ENCODE measurements at regions not wholly inside any gene's neighbourhood (a gene's known extent, or its start where the extent isn't known, plus 50 kb on each side); places are given as distances from the start of the nearest gene placed in this dataset.
"Not testable (repeated sequence)": the region's sequence is repeated elsewhere in the genome, so short reads cannot be mapped to it uniquely, and the experiment has no call there.

DNA sequence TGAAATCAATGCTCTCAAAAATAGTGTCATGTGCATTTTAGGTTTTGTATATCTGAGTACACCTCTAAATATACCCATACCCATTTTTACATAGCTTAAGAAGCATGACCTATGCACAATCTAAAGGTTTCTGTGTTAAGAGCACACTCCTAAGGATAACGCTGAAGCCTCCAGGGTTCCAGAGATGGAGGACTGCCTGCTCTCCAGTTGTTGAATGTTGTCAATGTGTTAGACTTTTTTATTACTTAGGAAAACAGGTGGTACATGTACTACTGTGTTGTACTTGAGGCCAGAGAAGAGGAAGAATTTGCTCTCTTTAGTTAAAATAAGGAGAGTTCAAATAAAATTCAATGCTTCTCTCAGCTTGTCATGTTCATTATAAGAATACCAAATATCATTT lies 141.2 kb downstream of the EMB start:
- Histone ChIP-seq H3F3A (ENCODE audit: insufficient read depth, low read length) (no peaks in the 10 kb centered on the region), H3K9me3 (replicated peaks; ENCODE audit: insufficient read depth, low read length) (no peaks in the 10 kb centered on the region), H3K9ac (ENCODE audit: low read length) (no peak overlapping the region), H3K4me2 (ENCODE audit: low read depth, low read length) (no peak overlapping the region), H3K36me3 (replicated peaks; ENCODE audit: insufficient read depth, low read length) (no peaks in the 10 kb centered on the region), H3K79me2 (ENCODE audit: low read length) (no peaks in the 10 kb centered on the region), H3K4me3 (ENCODE audit: low read length) (no peak overlapping the region), H3K9me2 (replicated peaks; ENCODE audit: insufficient read depth, low read length) (no peaks in the 10 kb centered on the region), H2AFZ (ENCODE audit: low read length) (no peak overlapping the region), H4K20me1 (ENCODE audit: insufficient read depth, low read length) (no peaks in the 10 kb centered on the region), H3K27ac (ENCODE audit: low read length) (no peak overlapping the region), H3K4me1 (ENCODE audit: low read length) (no peaks in the 10 kb centered on the region), H3K27me3 (replicated peaks; ENCODE audit: insufficient read depth, low read length) (no peaks in the 10 kb centered on the region)
- TF ChIP-seq EZH2phosphoT487 (IDR thresholded peaks at IDR 0.05; ENCODE audit: low read length) = no peak
- no peak for TF ChIP-seq EZH2 (optimal IDR thresholded peaks at IDR 0.05; ENCODE audit: low read depth, low read length)
- TF ChIP-seq, protein P1, sequence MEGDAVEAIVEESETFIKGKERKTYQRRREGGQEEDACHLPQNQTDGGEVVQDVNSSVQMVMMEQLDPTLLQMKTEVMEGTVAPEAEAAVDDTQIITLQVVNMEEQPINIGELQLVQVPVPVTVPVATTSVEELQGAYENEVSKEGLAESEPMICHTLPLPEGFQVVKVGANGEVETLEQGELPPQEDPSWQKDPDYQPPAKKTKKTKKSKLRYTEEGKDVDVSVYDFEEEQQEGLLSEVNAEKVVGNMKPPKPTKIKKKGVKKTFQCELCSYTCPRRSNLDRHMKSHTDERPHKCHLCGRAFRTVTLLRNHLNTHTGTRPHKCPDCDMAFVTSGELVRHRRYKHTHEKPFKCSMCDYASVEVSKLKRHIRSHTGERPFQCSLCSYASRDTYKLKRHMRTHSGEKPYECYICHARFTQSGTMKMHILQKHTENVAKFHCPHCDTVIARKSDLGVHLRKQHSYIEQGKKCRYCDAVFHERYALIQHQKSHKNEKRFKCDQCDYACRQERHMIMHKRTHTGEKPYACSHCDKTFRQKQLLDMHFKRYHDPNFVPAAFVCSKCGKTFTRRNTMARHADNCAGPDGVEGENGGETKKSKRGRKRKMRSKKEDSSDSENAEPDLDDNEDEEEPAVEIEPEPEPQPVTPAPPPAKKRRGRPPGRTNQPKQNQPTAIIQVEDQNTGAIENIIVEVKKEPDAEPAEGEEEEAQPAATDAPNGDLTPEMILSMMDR (IDR thresholded peaks at IDR 0.05; ENCODE audit: low read length) = no peak
- no peak for DNase-seq

GRCh38 chr5:50292735-50293394 lies 148.2 kb downstream of the EMB start:
- H3K36me3 ChIP-seq (replicated peaks; ENCODE audit: insufficient read depth, low read length) = no peaks in the 10 kb centered on the region
- H3K27me3 ChIP-seq (replicated peaks; ENCODE audit: insufficient read depth, low read length) = no peaks in the 10 kb centered on the region
- H3K4me1 ChIP-seq (ENCODE audit: low read length) = no peaks in the 10 kb centered on the region
- TF ChIP-seq EZH2 (optimal IDR thresholded peaks at IDR 0.05; ENCODE audit: low read depth, low read length) (no peak), EZH2phosphoT487 (IDR thresholded peaks at IDR 0.05; ENCODE audit: low read length) (no peak)
- TF ChIP-seq, protein P1 (IDR thresholded peaks at IDR 0.05; ENCODE audit: low read length) = no peak
- no peak overlapping the region for H2AFZ ChIP-seq (ENCODE audit: low read length)
- no peaks in the 10 kb centered on the region for H3K9me2 ChIP-seq (replicated peaks; ENCODE audit: insufficient read depth, low read length)
- no peak for DNase-seq
- H4K20me1 ChIP-seq (ENCODE audit: insufficient read depth, low read length) = no peaks in the 10 kb centered on the region
- H3K27ac ChIP-seq (ENCODE audit: low read length) = no peak overlapping the region
- no peaks in the 10 kb centered on the region for H3K79me2 ChIP-seq (ENCODE audit: low read length)
- H3F3A ChIP-seq (ENCODE audit: insufficient read depth, low read length) = no peaks in the 10 kb centered on the region
- H3K4me2 ChIP-seq (ENCODE audit: low read depth, low read length) = no peak overlapping the region
- H3K4me3 ChIP-seq (ENCODE audit: low read length) = no peak overlapping the region
- no peak overlapping the region for H3K9ac ChIP-seq (ENCODE audit: low read length)
- no peaks in the 10 kb centered on the region for H3K9me3 ChIP-seq (replicated peaks; ENCODE audit: insufficient read depth, low read length)

DNA sequence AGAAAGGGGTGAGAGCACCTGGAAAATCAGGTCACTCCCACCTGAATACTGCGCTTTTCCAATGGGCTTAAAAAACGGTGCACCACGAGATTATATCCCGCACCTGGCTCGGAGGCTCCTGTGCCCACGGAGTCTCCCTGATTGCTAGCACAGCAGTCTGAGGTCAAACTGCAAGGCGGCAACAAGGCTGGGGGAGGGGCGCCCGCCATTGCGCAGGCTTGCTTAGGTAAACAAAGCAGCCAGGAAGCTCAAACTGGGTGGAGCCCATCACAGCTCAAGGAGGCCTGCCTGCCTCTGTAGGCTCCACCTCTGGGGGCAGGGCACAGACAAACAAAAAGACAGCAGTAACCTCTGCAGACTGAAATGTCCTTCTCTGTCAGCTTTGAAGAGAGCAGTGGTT lies 160.6 kb downstream of the EMB start:
- not testable (repeated sequence) for H3K79me2 ChIP-seq (ENCODE audit: low read length); H3K9ac ChIP-seq (ENCODE audit: low read length); H3F3A ChIP-seq (ENCODE audit: insufficient read depth, low read length); H3K36me3 ChIP-seq (replicated peaks; ENCODE audit: insufficient read depth, low read length); H3K4me1 ChIP-seq (ENCODE audit: low read length); H3K27me3 ChIP-seq (replicated peaks; ENCODE audit: insufficient read depth, low read length); DNase-seq; H3K4me3 ChIP-seq (ENCODE audit: low read length); H4K20me1 ChIP-seq (ENCODE audit: insufficient read depth, low read length); H3K4me2 ChIP-seq (ENCODE audit: low read depth, low read length); H2AFZ ChIP-seq (ENCODE audit: low read length); H3K9me2 ChIP-seq (replicated peaks; ENCODE audit: insufficient read depth, low read length); H3K27ac ChIP-seq (ENCODE audit: low read length); H3K9me3 ChIP-seq (replicated peaks; ENCODE audit: insufficient read depth, low read length)
